ENCODE measurements at regions not wholly inside any gene's neighbourhood (a gene's known extent, or its start where the extent isn't known, plus 50 kb on each side); places are given as distances from the start of the nearest gene placed in this dataset.

DNA sequence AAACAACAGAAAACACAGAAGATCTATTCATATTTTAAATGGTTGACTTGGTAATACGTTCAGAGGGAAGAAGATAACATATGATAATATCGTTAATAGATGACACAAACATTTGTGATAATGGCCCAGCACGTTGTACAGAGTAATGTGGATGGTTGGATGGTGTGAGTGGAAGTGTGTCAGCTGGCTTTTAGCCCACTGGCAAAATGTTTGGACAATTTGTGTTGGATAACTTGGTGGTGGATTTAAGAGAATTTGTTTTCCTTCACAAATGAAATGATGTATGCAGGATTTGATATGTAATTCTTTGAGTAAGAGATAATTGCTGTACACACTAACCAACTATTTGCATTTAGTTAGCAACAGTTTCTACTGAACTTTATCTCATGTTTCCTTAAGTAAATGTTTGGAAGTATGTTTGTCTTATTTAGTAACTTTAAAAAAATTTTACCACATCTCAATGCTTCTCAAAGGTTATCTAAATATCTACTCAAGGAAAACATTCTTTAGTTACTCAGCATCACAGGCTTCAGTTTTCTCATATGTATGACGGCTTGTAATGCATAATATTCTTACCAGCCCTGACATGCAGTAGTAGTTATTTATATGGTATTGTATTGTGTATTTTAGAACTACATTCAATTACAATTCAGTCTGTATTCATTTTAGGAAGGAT, 328.5 kb upstream of the GOLIM4 start:
- no peak for TF ChIP-seq POLR2AphosphoS5 (IDR thresholded peaks at IDR 0.05; ENCODE audit: borderline replicate concordance, low read depth, low read length)
- no peak for TF ChIP-seq EZH2 (IDR thresholded peaks at IDR 0.05)
- no peak for TF ChIP-seq FOXP2 (optimal IDR thresholded peaks at IDR 0.05; ENCODE audit: control extremely low read depth, extremely low read length, insufficient read depth)
